Liver (tissue), 8 donors: ENCODE measurements at regions not wholly inside any gene's neighbourhood (a gene's known extent, or its start where the extent isn't known, plus 50 kb on each side); places are given as distances from the start of the nearest gene placed in this dataset.

Experiments used
- DNase-seq: peaks from one replicate; pipeline ENCODE4 v3.0.0-alpha.2; 2017; ENCODE audit warnings: low spot score
- H3K27ac ChIP-seq, 2 donors: one replicate each; pipeline ENCODE4 v1.7.0; 2013; ENCODE audit warnings: inconsistent platforms in 2 of 2, low read length in 2 of 2, control low read depth in 1 of 2, low read depth in 1 of 2, mild to moderate bottlenecking in 1 of 2
- H3K27me3 ChIP-seq, 4 donors: one replicate each; pipeline versions ENCODE4 v1.6.1 to v1.7.0; 2013; ENCODE audit warnings: low read length in 3 of 4, inconsistent platforms in 1 of 4, mild to moderate bottlenecking in 1 of 4, moderate library complexity in 1 of 4; ENCODE audit not compliant: control insufficient read depth in 4 of 4, insufficient read depth in 4 of 4
- H3K36me3 ChIP-seq, 4 donors: one replicate each; pipeline versions ENCODE4 v1.6.1 to v1.7.0; 2013; ENCODE audit warnings: low read length in 3 of 4, mild to moderate bottlenecking in 3 of 4, low read depth in 1 of 4, moderate library complexity in 1 of 4; ENCODE audit not compliant: control insufficient read depth in 4 of 4, insufficient read depth in 3 of 4
- H3K4me1 ChIP-seq, 4 donors: one replicate each; pipeline versions ENCODE4 v1.6.1 to v1.7.0; 2013; ENCODE audit warnings: low read length in 3 of 4, mild to moderate bottlenecking in 3 of 4, moderate library complexity in 1 of 4; ENCODE audit not compliant: control insufficient read depth in 4 of 4, insufficient read depth in 4 of 4
- H3K4me3 ChIP-seq, 3 donors: one replicate each; pipeline versions ENCODE4 v1.6.1 to v1.7.0; 2013; ENCODE audit warnings: low read length in 3 of 3, control low read depth in 1 of 3, low read depth in 1 of 3, mild to moderate bottlenecking in 1 of 3
- H3K9ac ChIP-seq, 2 donors: one replicate each; pipeline ENCODE4 v1.7.0; 2013; ENCODE audit warnings: low read length in 2 of 2, mild to moderate bottlenecking in 2 of 2, moderate library complexity in 2 of 2, control low read depth in 1 of 2, low read depth in 1 of 2
- H3K9me3 ChIP-seq, 4 donors: one replicate each; pipeline versions ENCODE4 v1.6.1 to v1.7.0; 2013; ENCODE audit warnings: low read length in 3 of 4; ENCODE audit not compliant: control insufficient read depth in 4 of 4
- ATF3 ChIP-seq: IDR thresholded peaks from 2 replicates; pipeline ENCODE4 v1.6.1; 2016; ENCODE audit warnings: antibody characterized with exemption
- CTCF ChIP-seq: fragments of 150-350 bp; IDR thresholded peaks from 2 replicates; pipeline ENCODE4 v1.5.1; 2017; ENCODE audit warnings: improper control_type of control experiment, low read depth, low read length; ENCODE audit not compliant: missing input control
- EGR1 ChIP-seq, 2 donors: IDR thresholded peaks; 2 replicates each; pipeline ENCODE4 v1.6.1; 2016 to 2018; ENCODE audit warnings: antibody characterized with exemption in 2 of 2, low read depth in 2 of 2
- FOXA1 ChIP-seq: IDR thresholded peaks from 2 replicates; pipeline ENCODE4 v1.6.1; 2016; ENCODE audit warnings: antibody characterized with exemption
- FOXA2 ChIP-seq: IDR thresholded peaks from 2 replicates; pipeline ENCODE4 v1.6.1; 2016; ENCODE audit warnings: antibody characterized with exemption
- GABPA ChIP-seq, 2 donors: IDR thresholded peaks in 1 of 2; conservative IDR thresholded peaks in 1 of 2; 2 replicates each; pipeline ENCODE4 v1.6.1; 2016; ENCODE audit warnings: antibody characterized with exemption in 2 of 2, mild to moderate bottlenecking in 1 of 2, moderate library complexity in 1 of 2
- HNF4A ChIP-seq, 2 donors: conservative IDR thresholded peaks; 2 replicates each; pipeline ENCODE4 v1.6.1; 2016; ENCODE audit warnings: antibody characterized with exemption in 2 of 2, mild to moderate bottlenecking in 2 of 2
- HNF4G ChIP-seq: IDR thresholded peaks from 2 replicates; pipeline ENCODE4 v1.6.1; 2016; ENCODE audit warnings: antibody characterized with exemption
- JUND ChIP-seq, 2 donors: IDR thresholded peaks; 2 replicates each; pipeline ENCODE4 v1.6.1; 2016; ENCODE audit warnings: antibody characterized with exemption in 2 of 2
- MAX ChIP-seq: IDR thresholded peaks from 2 replicates; pipeline ENCODE4 v1.6.1; 2016; ENCODE audit warnings: antibody characterized with exemption
- NR2F2 ChIP-seq: IDR thresholded peaks from 2 replicates; pipeline ENCODE4 v1.6.1; 2016; ENCODE audit warnings: antibody characterized with exemption
- RAD21 ChIP-seq, 2 donors: IDR thresholded peaks; 2 replicates each; pipeline ENCODE4 v1.6.1; 2016; ENCODE audit warnings: antibody characterized with exemption in 2 of 2, mild to moderate bottlenecking in 2 of 2
- RXRA ChIP-seq, 2 donors: IDR thresholded peaks; 2 replicates each; pipeline ENCODE4 v1.6.1; 2017 to 2018; ENCODE audit warnings: antibody characterized with exemption in 2 of 2, mild to moderate bottlenecking in 1 of 2
- SP1 ChIP-seq: IDR thresholded peaks from 2 replicates; pipeline ENCODE4 v1.6.1; 2018; ENCODE audit warnings: antibody characterized with exemption, mild to moderate bottlenecking
- TAF1 ChIP-seq: conservative IDR thresholded peaks from 2 replicates; pipeline ENCODE4 v1.6.1; 2016; ENCODE audit warnings: antibody characterized with exemption, mild to moderate bottlenecking
- YY1 ChIP-seq: IDR thresholded peaks from 2 replicates; pipeline ENCODE4 v1.6.1; 2016; ENCODE audit warnings: antibody characterized with exemption, mild to moderate bottlenecking
- ZBTB33 ChIP-seq: IDR thresholded peaks from 2 replicates; pipeline ENCODE4 v1.6.1; 2016; ENCODE audit warnings: antibody characterized with exemption
- WGBS: extraction: QIAGEN DNeasy Blood & Tissue Kit; methylation state at CpG from one replicate; pipeline ENCODE4 v1.1.7; 2013; 5-methylcytosine and 5-hydroxymethylcytosine counted together
- TF ChIP-seq, protein P1 (sequence below): IDR thresholded peaks from 2 replicates; pipeline ENCODE4 v1.6.1; 2016; ENCODE audit warnings: antibody characterized with exemption, mild to moderate bottlenecking
- donor health status: healthy.
- donor health status: healthy.
- donor health status: healthy.
- donor health status: healthy.
- donor health status: healthy.

DNA sequence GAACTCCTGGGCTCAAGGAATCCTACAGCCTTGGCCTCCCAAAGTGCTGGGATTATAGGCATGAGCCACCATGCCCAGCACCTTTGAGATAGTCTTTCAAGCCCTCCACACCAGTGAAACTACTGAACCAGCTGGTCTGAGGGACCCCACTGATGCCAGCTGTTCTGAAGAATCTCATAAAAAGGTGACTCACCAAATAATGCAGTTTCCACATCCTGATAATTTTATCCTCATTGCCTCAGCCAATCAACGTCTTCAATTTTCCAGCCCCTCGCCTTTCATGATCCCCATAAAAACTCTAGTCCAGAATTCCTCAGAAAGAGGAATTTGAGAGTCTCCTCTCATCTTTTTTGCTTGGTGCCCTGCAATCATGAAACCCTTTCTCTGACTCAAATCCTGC is 1691.6 kb upstream of the LRRTM3 start:
- DNase-seq = no peak
- H3K27me3 ChIP-seq = peaks cover 0 to 2% (median 0%) of the 10 kb centered on the region in 4 donors
- H3K4me3 ChIP-seq = no peak overlapping the region
- no peak overlapping the region for H3K9ac ChIP-seq
- H3K9me3 ChIP-seq = no peaks in the 10 kb centered on the region
- 74% methylated on average over 2 of the region's 2 CpGs for WGBS
- H3K4me1 ChIP-seq = no peaks in the 10 kb centered on the region
- TF ChIP-seq CTCF (no peak), YY1 (no peak), ATF3 (no peak)
- H3K36me3 ChIP-seq = no peaks in the 10 kb centered on the region
- H3K27ac ChIP-seq = no peak overlapping the region

- Histone ChIP-seq H3K27me3 (peaks cover 0 to 2% (median 0%) of the 10 kb centered on the region in 4 donors), H3K4me3 (no peak overlapping the region), H3K27ac (no peak overlapping the region), H3K36me3 (no peaks in the 10 kb centered on the region), H3K4me1 (no peaks in the 10 kb centered on the region), H3K9me3 (no peaks in the 10 kb centered on the region), H3K9ac (no peak overlapping the region)
- TF ChIP-seq ATF3 = no peak
- no peak for TF ChIP-seq RXRA (IDR thresholded peaks at IDR 0.05)
- TF ChIP-seq ZBTB33 = no peak
- no peak for TF ChIP-seq CTCF
- no peak for TF ChIP-seq HNF4G
- TF ChIP-seq FOXA1 = no peak
- TF ChIP-seq SP1 = no peak
- no peak for TF ChIP-seq GABPA (IDR thresholded peaks at IDR 0.05 in 1 of 2, conservative IDR thresholded peaks at IDR 0.05 in 1 of 2)
- no peak for TF ChIP-seq HNF4A (conservative IDR thresholded peaks at IDR 0.05)
- TF ChIP-seq, protein P1, sequence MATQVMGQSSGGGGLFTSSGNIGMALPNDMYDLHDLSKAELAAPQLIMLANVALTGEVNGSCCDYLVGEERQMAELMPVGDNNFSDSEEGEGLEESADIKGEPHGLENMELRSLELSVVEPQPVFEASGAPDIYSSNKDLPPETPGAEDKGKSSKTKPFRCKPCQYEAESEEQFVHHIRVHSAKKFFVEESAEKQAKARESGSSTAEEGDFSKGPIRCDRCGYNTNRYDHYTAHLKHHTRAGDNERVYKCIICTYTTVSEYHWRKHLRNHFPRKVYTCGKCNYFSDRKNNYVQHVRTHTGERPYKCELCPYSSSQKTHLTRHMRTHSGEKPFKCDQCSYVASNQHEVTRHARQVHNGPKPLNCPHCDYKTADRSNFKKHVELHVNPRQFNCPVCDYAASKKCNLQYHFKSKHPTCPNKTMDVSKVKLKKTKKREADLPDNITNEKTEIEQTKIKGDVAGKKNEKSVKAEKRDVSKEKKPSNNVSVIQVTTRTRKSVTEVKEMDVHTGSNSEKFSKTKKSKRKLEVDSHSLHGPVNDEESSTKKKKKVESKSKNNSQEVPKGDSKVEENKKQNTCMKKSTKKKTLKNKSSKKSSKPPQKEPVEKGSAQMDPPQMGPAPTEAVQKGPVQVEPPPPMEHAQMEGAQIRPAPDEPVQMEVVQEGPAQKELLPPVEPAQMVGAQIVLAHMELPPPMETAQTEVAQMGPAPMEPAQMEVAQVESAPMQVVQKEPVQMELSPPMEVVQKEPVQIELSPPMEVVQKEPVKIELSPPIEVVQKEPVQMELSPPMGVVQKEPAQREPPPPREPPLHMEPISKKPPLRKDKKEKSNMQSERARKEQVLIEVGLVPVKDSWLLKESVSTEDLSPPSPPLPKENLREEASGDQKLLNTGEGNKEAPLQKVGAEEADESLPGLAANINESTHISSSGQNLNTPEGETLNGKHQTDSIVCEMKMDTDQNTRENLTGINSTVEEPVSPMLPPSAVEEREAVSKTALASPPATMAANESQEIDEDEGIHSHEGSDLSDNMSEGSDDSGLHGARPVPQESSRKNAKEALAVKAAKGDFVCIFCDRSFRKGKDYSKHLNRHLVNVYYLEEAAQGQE = no peak
- no peak for TF ChIP-seq JUND (IDR thresholded peaks at IDR 0.05)
- no peak for TF ChIP-seq TAF1
- no peak for TF ChIP-seq RAD21 (IDR thresholded peaks at IDR 0.05)
- no peak for TF ChIP-seq NR2F2
- no peak for TF ChIP-seq YY1
- no peak for TF ChIP-seq EGR1 (IDR thresholded peaks at IDR 0.05; ENCODE audit: low read depth in 2 of 2)
- TF ChIP-seq FOXA2 = no peak
- TF ChIP-seq MAX = no peak
- DNase-seq = no peak
- 60% methylated on average over 2 of the region's 2 CpGs for WGBS
These were observed 1690.6 kb upstream of the LRRTM3 start for GRCh38 chr10:65235266-65235665.
